ENCODE measurements at regions not wholly inside any gene's neighbourhood (a gene's known extent, or its start where the extent isn't known, plus 50 kb on each side); places are given as distances from the start of the nearest gene placed in this dataset.
"Not testable (repeated sequence)": the region's sequence is repeated elsewhere in the genome, so short reads cannot be mapped to it uniquely, and the experiment has no call there.

DNA sequence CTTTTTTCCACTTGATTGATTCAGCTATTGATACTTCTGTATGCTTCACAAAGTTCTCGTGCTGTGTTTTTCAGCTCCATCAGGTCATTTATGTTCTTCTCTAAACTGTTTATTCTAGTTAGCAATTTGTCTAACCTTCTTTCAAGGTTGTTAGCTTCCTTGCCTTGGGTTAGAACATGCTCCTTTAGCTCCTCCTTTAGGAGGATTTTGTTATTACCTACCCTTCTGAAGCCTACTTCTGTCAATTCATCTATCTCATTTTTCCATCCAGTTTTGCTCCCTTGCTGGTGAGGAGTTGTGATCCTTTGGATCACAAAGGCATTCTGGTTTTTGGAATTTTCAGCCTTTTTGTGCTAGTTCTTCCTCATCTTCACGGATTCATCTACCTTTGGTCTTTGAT lies 344.7 kb upstream of the CLEC14A start:
- POLR2A ChIA-PET; H3K4me1 ChIP-seq; H3K9me3 Mint-ChIP-seq (ENCODE audit: unreplicated experiment); H3K27me3 Mint-ChIP-seq (ENCODE audit: insufficient read depth, unreplicated experiment); H3K4me3 ChIP-seq (ENCODE audit: low read depth, low read length); H3K27me3 ChIP-seq (replicated peaks; ENCODE audit: control insufficient read depth, insufficient read depth, low read length); BruUV-seq (replicated peaks); H3K4me3 Mint-ChIP-seq (ENCODE audit: unreplicated experiment); H3K4me1 Mint-ChIP-seq (ENCODE audit: low read depth, unreplicated experiment); H3K36me3 Mint-ChIP-seq (ENCODE audit: insufficient read depth, unreplicated experiment); H3K27ac Mint-ChIP-seq (ENCODE audit: unreplicated experiment); DNase-seq; H3K9me3 ChIP-seq; intact Hi-C loops (cut with micrococcal nuclease; ENCODE audit: unreplicated experiment); H3K36me3 ChIP-seq (ENCODE audit: control insufficient read depth, insufficient read depth, low read length); CTCF ChIA-PET: not testable (repeated sequence)
- TF ChIP-seq, protein P1, sequence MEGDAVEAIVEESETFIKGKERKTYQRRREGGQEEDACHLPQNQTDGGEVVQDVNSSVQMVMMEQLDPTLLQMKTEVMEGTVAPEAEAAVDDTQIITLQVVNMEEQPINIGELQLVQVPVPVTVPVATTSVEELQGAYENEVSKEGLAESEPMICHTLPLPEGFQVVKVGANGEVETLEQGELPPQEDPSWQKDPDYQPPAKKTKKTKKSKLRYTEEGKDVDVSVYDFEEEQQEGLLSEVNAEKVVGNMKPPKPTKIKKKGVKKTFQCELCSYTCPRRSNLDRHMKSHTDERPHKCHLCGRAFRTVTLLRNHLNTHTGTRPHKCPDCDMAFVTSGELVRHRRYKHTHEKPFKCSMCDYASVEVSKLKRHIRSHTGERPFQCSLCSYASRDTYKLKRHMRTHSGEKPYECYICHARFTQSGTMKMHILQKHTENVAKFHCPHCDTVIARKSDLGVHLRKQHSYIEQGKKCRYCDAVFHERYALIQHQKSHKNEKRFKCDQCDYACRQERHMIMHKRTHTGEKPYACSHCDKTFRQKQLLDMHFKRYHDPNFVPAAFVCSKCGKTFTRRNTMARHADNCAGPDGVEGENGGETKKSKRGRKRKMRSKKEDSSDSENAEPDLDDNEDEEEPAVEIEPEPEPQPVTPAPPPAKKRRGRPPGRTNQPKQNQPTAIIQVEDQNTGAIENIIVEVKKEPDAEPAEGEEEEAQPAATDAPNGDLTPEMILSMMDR (IDR thresholded peaks at IDR 0.05; ENCODE audit: insufficient read depth in 1 of 2, low read depth in 1 of 2, low read length in 1 of 2, severe bottlenecking in 1 of 2, unreplicated experiment in 1 of 2) = peak in 1 of 2 experiments; percentile 21

- H3K9me3 ChIP-seq = no peaks in the 10 kb centered on the region
- Mint-ChIP-seq H3K27me3 (ENCODE audit: insufficient read depth, unreplicated experiment) (no peaks in the 10 kb centered on the region), H3K9me3 (ENCODE audit: unreplicated experiment) (no peaks in the 10 kb centered on the region), H3K27ac (ENCODE audit: unreplicated experiment) (no peak overlapping the region), H3K4me3 (ENCODE audit: unreplicated experiment) (no peak overlapping the region), H3K36me3 (ENCODE audit: insufficient read depth, unreplicated experiment) (no peaks in the 10 kb centered on the region), H3K4me1 (ENCODE audit: low read depth, unreplicated experiment) (no peaks in the 10 kb centered on the region)
- TF ChIP-seq, protein P1 (IDR thresholded peaks at IDR 0.05; ENCODE audit: insufficient read depth in 1 of 2, low read depth in 1 of 2, low read length in 1 of 2, severe bottlenecking in 1 of 2, unreplicated experiment in 1 of 2) = no peak
- no peak overlapping the region for H3K4me3 ChIP-seq (ENCODE audit: low read depth, low read length)
- intact Hi-C loops (cut with micrococcal nuclease; ENCODE audit: unreplicated experiment) = no loop called here
- CTCF ChIA-PET = no interaction called here
- no peaks in the 10 kb centered on the region for H3K4me1 ChIP-seq
- no peaks in the 10 kb centered on the region for H3K27me3 ChIP-seq (replicated peaks; ENCODE audit: control insufficient read depth, insufficient read depth, low read length)
- no peaks in the 10 kb centered on the region for H3K36me3 ChIP-seq (ENCODE audit: control insufficient read depth, insufficient read depth, low read length)
- no TSS peak for BruUV-seq (replicated peaks)
- POLR2A ChIA-PET = no interaction called here
- DNase-seq = no peak
Observed at GRCh38 chr14:38593476-38593875, 337.6 kb upstream of the CLEC14A start.

DNA sequence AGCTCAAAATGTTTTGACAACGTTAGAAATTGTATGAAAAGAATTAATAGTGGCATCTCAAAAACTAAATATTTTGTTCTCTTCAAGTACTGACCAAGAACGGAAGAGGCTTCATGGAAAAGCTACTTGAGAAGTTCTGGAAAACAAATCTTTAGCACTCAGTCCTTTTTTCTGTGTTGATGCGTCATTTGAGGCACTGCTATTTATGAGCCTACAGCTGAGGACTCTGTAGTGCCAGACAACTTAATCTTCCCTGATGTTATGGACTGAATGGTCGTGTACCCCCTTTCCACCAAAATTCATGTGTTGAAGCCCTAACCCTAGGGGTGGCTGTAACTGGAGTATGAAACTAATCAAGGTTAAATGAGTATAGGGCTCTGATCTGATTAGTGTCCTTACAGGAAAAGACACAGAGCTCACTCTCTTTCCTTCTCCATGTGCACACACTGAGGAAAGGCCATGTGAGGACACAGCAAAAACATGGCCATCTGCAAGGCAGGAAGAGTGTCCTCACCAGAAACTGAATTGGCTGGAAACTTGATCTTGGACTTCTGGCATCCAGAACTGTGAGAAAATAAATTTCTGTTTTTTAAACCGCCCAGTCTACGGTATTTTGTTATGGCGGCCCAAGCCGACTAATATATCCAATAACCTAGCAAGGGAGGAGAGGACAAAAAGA lies 337.0 kb upstream of the CLEC14A start:
- TF ChIP-seq, protein P1 (IDR thresholded peaks at IDR 0.05; ENCODE audit: insufficient read depth in 1 of 2, low read depth in 1 of 2, low read length in 1 of 2, severe bottlenecking in 1 of 2, unreplicated experiment in 1 of 2) = no peak
- POLR2A ChIA-PET = no interaction called here
- no peaks in the 10 kb centered on the region for H3K9me3 Mint-ChIP-seq (ENCODE audit: unreplicated experiment)
- H3K27me3 Mint-ChIP-seq (ENCODE audit: insufficient read depth, unreplicated experiment) = no peaks in the 10 kb centered on the region
- BruUV-seq (replicated peaks) = no TSS peak
- no peaks in the 10 kb centered on the region for H3K4me1 Mint-ChIP-seq (ENCODE audit: low read depth, unreplicated experiment)
- intact Hi-C loops (cut with micrococcal nuclease; ENCODE audit: unreplicated experiment) = no loop called here
- no peaks in the 10 kb centered on the region for H3K36me3 ChIP-seq (ENCODE audit: control insufficient read depth, insufficient read depth, low read length)
- H3K4me3 Mint-ChIP-seq (ENCODE audit: unreplicated experiment) = no peak overlapping the region
- H3K9me3 ChIP-seq = no peaks in the 10 kb centered on the region
- CTCF ChIA-PET = no interaction called here
- H3K4me3 ChIP-seq (ENCODE audit: low read depth, low read length) = no peak overlapping the region
- H3K27me3 ChIP-seq (replicated peaks; ENCODE audit: control insufficient read depth, insufficient read depth, low read length) = no peaks in the 10 kb centered on the region
- no peak for DNase-seq
- no peaks in the 10 kb centered on the region for H3K36me3 Mint-ChIP-seq (ENCODE audit: insufficient read depth, unreplicated experiment)
- H3K4me1 ChIP-seq = no peaks in the 10 kb centered on the region
- H3K27ac Mint-ChIP-seq (ENCODE audit: unreplicated experiment) = no peak overlapping the region

All from Caco-2 (cell line).